ENCODE measurements at regions not wholly inside any gene's neighbourhood (a gene's known extent, or its start where the extent isn't known, plus 50 kb on each side); places are given as distances from the start of the nearest gene placed in this dataset.
"Not testable (repeated sequence)": the region's sequence is repeated elsewhere in the genome, so short reads cannot be mapped to it uniquely, and the experiment has no call there.

- not testable (repeated sequence) for TF ChIP-seq POLR2A, CTCF, EP300, POLR2AphosphoS5 (IDR thresholded peaks at IDR 0.05)
Observed at GRCh38 chr7:7005949-7006348, 176.4 kb upstream of the C1GALT1 start.

Data from gastroesophageal sphincter (tissue), 3 donors.